ENCODE measurements at regions not wholly inside any gene's neighbourhood (a gene's known extent, or its start where the extent isn't known, plus 50 kb on each side); places are given as distances from the start of the nearest gene placed in this dataset.

DNA sequence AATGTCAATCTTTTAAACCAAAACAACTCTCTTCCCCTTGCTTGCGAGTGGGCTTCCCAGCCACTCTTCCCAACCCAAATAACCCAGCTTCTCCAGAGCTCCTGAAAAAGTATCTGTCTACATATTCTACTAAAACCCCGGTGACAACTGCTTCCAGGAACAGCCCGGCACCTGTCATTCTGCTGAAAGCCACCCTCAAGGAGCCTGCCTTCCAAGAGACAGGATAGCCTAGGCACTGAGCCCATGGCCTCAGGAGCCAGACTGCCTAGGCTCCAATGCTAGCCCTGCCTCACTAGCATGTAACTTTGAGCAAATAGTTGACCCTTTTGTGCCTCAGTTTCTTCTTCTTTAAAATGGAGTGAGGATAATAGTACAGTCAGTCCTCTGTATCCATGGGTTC is 459.8 kb downstream of the SOX6 start:
- Mint-ChIP-seq H3K4me3 (no peak overlapping the region), H3K4me1 (peaks cover 29% of the 10 kb centered on the region), H3K27ac (peak overlapping the region in 1 of 7 donors; percentile 31), H3K27me3 (ENCODE audit: low read depth in 3 of 3) (no peaks in the 10 kb centered on the region), H3K9me3 (no peaks in the 10 kb centered on the region), H3K36me3 (no peaks in the 10 kb centered on the region)
- Histone ChIP-seq H4K20me1 (ENCODE audit: insufficient read depth, low read length) (no peaks in the 10 kb centered on the region), H3K27me3 (ENCODE audit: control insufficient read depth in 2 of 2, insufficient read depth in 2 of 2, low read length in 2 of 2) (no peaks in the 10 kb centered on the region), H3K4me3 (replicated peaks in 1 of 3; ENCODE audit: low read depth in 2 of 3, low read length in 3 of 3) (no peak overlapping the region), H3K27ac (ENCODE audit: low read depth in 1 of 2, low read length in 2 of 2) (no peak overlapping the region), H3K4me2 (replicated peaks; ENCODE audit: extremely low read depth, low read length, poor library complexity, severe bottlenecking) (no peak overlapping the region), H3K79me2 (ENCODE audit: insufficient read depth, low read length) (no peaks in the 10 kb centered on the region), H3K36me3 (replicated peaks in 1 of 2; ENCODE audit: control insufficient read depth in 1 of 2, insufficient read depth in 2 of 2, low read length in 2 of 2) (no peaks in the 10 kb centered on the region), H2AFZ (ENCODE audit: insufficient read depth, low read depth, low read length, poor library complexity, severe bottlenecking) (no peak overlapping the region), H3K4me1 (ENCODE audit: control insufficient read depth in 1 of 2, insufficient read depth in 2 of 2, low read length in 2 of 2) (peaks cover 16 to 19% of the 10 kb centered on the region in 2 donors), H3K9me3 (replicated peaks in 1 of 2; ENCODE audit: control insufficient read depth in 1 of 2, insufficient read depth in 1 of 2, low read length in 2 of 2) (no peaks in the 10 kb centered on the region), H3K9ac (ENCODE audit: insufficient read depth, low read length, poor library complexity, severe bottlenecking) (no peak overlapping the region)
- intact Hi-C loops (cut with micrococcal nuclease), result no loop called here
- 91% methylated on average over 3 of the region's 3 CpGs for WGBS (ENCODE audit: insufficient coverage)
- DNase-seq, result no peak
- TF ChIP-seq, protein P1, sequence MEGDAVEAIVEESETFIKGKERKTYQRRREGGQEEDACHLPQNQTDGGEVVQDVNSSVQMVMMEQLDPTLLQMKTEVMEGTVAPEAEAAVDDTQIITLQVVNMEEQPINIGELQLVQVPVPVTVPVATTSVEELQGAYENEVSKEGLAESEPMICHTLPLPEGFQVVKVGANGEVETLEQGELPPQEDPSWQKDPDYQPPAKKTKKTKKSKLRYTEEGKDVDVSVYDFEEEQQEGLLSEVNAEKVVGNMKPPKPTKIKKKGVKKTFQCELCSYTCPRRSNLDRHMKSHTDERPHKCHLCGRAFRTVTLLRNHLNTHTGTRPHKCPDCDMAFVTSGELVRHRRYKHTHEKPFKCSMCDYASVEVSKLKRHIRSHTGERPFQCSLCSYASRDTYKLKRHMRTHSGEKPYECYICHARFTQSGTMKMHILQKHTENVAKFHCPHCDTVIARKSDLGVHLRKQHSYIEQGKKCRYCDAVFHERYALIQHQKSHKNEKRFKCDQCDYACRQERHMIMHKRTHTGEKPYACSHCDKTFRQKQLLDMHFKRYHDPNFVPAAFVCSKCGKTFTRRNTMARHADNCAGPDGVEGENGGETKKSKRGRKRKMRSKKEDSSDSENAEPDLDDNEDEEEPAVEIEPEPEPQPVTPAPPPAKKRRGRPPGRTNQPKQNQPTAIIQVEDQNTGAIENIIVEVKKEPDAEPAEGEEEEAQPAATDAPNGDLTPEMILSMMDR (IDR thresholded peaks at IDR 0.05), result no peak

DNA sequence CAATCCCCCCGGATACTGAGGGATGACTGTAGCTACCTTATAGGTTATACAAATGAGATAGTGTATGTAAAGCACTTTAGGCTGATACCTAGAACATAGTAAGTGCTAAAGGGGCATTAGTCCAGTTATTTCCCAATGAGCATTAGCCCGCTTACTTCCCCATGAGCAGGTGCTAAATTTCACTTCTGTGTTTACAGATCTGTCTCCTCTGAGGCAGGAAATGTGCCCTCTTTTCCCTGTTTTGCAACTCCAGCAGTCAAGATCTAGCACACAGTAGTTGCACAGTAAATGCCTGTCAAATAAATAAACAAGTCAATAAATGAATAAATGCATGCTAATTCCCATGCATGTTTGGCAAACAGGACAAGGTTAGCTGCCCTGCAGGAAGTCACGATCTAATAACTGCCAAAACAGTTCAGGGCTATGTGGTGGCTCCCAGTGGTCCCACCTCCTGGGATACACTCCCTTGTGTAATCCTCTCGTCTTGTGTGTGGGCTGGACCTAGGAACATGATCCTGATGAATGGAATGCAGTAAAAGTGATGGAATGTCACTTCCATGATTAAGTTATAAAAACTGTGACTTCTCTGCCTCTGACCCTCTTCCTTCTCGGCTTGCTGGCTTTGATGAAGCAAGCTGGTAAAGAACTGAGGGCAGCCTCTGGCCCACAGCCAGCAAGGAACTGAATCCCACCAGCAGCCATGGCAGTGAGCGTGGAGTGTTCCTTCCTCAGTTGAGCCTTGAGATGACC is 459.0 kb downstream of the SOX6 start:
- Histone ChIP-seq H3K36me3 (replicated peaks in 1 of 2; ENCODE audit: control insufficient read depth in 1 of 2, insufficient read depth in 2 of 2, low read length in 2 of 2) (no peaks in the 10 kb centered on the region), H3K4me2 (replicated peaks; ENCODE audit: extremely low read depth, low read length, poor library complexity, severe bottlenecking) (peak overlapping the region; percentile 14), H3K9ac (ENCODE audit: insufficient read depth, low read length, poor library complexity, severe bottlenecking) (peak overlapping the region; percentile 16), H3K9me3 (replicated peaks in 1 of 2; ENCODE audit: control insufficient read depth in 1 of 2, insufficient read depth in 1 of 2, low read length in 2 of 2) (no peaks in the 10 kb centered on the region), H3K4me1 (ENCODE audit: control insufficient read depth in 1 of 2, insufficient read depth in 2 of 2, low read length in 2 of 2) (peaks cover 19 to 21% of the 10 kb centered on the region in 2 donors), H3K4me3 (replicated peaks in 1 of 3; ENCODE audit: low read depth in 2 of 3, low read length in 3 of 3) (peak overlapping the region in 1 of 3 experiments; percentile 29), H3K79me2 (ENCODE audit: insufficient read depth, low read length) (no peaks in the 10 kb centered on the region), H2AFZ (ENCODE audit: insufficient read depth, low read depth, low read length, poor library complexity, severe bottlenecking) (no peak overlapping the region), H4K20me1 (ENCODE audit: insufficient read depth, low read length) (no peaks in the 10 kb centered on the region), H3K27me3 (ENCODE audit: control insufficient read depth in 2 of 2, insufficient read depth in 2 of 2, low read length in 2 of 2) (no peaks in the 10 kb centered on the region), H3K27ac (ENCODE audit: low read depth in 1 of 2, low read length in 2 of 2) (peak overlapping the region in 1 of 2 donors; percentile 38)
- Mint-ChIP-seq H3K27me3 (ENCODE audit: low read depth in 3 of 3) (no peaks in the 10 kb centered on the region), H3K4me1 (peaks cover 37% of the 10 kb centered on the region), H3K36me3 (no peaks in the 10 kb centered on the region), H3K27ac (peak overlapping the region in 1 of 7 donors; percentile 59), H3K4me3 (peak overlapping the region in 1 of 2 donors; percentile 63), H3K9me3 (peaks cover 0 to 3% (median 0%) of the 10 kb centered on the region in 7 donors)
- TF ChIP-seq, protein P1 (IDR thresholded peaks at IDR 0.05), result no peak
- intact Hi-C loops (cut with micrococcal nuclease), result no loop called here
- peak; percentile 4 to 38 (median 21) for DNase-seq
- 27% methylated on average over 3 of the region's 6 CpGs for WGBS (ENCODE audit: insufficient coverage)
